DMS153 treated with DMSO at 0.1 percent for 48 hours (cell line): ENCODE measurements at regions not wholly inside any gene's neighbourhood (a gene's known extent, or its start where the extent isn't known, plus 50 kb on each side); places are given as distances from the start of the nearest gene placed in this dataset.
"Not testable (repeated sequence)": the region's sequence is repeated elsewhere in the genome, so short reads cannot be mapped to it uniquely, and the experiment has no call there.

ENCODE experiments used
- DNase-seq: peaks from one replicate; lab custom pipeline; 2025; ENCODE audit not compliant: unreplicated experiment; lab: John Stamatoyannopoulos, UW

DNA sequence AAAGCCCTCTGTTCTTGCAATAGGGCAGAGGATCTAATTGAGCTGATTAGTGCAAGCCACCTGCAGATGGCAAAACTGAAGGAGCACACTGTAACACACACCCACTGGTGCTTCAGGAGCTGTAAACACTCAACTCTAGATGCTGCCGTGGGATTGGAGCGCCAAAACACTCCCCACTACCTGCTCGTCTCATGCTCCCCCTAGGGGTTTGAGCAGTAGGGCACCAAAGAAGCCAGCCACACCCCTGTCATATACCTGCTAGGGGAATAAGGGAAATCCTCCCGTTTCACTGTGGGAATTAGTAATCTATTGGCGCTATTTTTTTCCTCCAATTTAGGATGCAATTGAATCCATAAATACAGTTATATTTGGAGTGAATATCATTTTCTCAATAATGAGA lies 360.2 kb downstream of the GLUD2 start:
- DNase-seq, result no peak

GRCh38 chrX:121431514-121431913 lies 384.1 kb downstream of the GLUD2 start:
- not testable (repeated sequence) for DNase-seq

DNA sequence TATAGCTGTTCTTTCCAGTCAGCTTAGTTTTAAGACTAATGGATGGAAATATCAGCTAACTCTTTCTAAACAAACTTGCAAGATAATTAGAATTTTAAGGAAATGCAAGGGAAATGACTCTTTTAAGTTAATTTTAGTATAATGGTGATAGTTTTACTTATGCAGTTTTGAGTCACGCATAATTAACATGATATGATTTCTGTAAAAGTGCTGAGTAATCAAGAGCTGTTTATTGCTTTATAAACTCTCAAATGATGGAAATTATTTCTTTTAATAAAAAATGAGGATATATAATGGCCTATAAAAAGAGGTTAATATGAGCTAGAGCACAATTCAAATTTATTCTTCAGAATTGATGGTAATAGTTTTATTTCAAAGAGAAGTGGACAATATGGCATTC lies 385.9 kb downstream of the GLUD2 start:
- DNase-seq, result no peak

DNA sequence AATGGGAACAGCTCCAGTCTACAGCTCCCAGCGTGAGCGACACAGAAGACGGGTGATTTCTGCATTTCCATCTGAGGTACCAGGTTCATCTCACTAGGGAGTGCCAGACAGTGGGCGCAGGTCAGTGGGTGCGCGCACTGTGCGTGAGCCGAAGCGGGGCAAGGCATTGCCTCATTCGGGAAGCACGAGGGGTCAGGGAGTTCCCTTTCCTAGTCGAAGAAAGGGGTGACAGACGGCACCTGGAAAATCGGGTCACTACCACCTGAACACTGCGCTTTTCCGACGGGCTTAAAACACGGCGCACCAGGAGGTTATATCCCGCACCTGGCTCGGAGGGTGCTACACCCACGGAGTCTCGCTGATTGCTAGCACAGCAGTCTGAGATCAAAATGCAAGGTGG lies 390.3 kb downstream of the GLUD2 start:
- not testable (repeated sequence) for DNase-seq

- no peak for DNase-seq
These were observed 408.5 kb downstream of the GLUD2 start for GRCh38 chrX:121455890-121456289.

DNA sequence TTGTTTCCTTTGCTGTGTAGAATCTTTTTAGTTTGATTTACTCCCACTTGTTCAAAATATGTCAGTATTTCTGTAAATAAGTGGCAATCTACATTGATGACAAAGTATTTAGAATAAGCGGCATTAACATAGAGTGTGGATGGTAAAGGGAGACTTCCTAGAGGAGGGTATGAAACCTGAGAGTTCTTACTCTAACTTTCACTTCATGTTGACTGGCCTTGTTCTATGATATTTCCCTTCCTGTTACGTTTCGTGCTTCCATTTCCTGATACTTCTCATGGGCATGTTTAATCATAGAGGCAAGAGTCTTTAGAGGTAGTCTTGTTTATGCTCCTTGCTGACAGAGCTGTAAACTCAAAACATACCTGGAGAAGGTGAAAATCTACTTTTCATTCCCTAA lies 408.9 kb downstream of the GLUD2 start:
- no peak for DNase-seq

- DNase-seq, result no peak
These were observed 409.7 kb downstream of the GLUD2 start for GRCh38 chrX:121457096-121457495.

DNA sequence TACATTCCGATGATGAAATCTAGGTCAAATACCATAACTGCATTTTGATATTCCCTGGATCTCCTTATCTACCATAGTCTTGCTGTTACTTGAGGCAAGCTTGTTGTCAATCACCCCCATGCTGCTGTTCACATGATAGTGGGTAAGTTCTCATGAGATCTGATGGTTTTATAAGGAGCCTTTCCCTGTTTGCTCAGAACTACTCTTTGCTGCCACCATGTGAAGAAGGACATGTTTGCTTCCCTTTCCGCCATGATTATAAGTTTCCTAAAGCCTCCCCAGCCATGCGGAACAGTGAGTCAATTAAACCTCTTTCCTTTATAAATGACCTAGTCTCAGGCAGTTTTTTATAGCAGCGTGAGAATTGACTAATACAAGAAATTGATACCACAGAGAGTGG lies 432.0 kb downstream of the GLUD2 start:
- no peak for DNase-seq

DNA sequence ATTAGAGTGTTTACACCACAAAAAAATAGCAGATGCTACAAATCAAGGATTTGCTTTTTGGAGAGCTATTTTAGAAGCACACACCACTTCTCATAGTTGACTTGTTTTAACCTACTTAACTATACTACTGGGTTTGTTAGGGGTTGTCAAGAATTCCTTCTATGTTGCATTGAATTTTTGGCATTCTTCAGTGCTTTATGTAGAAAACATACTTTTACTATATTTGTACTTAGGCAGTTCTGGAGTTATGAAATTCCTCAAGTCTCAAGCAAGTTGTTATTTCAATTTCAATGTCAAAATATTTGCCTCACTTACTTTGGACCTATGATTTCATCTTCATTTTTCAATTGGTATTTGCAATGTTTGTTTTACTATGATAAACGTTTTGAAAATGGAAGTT lies 449.6 kb downstream of the GLUD2 start:
- no peak for DNase-seq

GRCh38 chrX:121504153-121504552 lies 456.7 kb downstream of the GLUD2 start:
- DNase-seq, result no peak

DNA sequence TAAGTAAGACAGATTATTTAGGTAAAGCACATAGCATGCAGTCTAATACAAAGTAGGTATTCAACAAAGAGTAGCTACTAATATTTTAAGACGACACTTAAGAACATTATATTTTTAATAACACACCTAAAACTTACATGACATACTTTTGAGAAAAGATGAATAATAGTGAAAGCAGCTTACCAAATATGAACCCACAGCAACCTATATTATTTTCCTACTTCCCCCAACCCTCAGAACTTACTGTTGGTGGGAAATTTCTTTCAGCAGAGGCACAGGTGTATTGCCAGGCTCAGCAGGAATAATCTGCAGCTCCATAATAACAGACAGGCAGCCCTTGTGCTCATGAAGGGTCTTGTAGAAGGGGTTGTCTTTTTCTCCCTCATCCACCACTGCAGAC lies 498.9 kb downstream of the GLUD2 start:
- DNase-seq, result no peak

- no peak for DNase-seq
These were observed 511.5 kb downstream of the GLUD2 start for GRCh38 chrX:121558886-121559285.

DNA sequence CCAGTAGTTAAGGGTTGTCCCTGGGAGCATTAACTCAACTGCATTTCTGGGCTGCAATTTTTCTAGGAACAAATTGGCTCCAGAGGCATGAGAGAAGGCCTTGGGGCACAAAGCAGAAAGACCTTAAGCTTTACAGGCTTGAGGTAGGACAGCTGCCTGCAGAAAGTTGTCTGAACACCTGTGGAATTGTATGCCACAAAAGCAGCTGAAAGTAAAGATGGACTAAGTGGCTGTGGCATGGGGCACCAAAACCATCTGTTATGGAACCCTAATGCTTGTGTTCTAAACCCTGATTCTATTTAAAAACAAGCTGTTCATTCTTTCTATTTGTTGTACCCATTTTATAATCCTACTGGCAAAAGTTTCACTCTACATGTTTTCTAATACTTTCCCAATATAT lies 515.2 kb downstream of the GLUD2 start:
- no peak for DNase-seq

DNA sequence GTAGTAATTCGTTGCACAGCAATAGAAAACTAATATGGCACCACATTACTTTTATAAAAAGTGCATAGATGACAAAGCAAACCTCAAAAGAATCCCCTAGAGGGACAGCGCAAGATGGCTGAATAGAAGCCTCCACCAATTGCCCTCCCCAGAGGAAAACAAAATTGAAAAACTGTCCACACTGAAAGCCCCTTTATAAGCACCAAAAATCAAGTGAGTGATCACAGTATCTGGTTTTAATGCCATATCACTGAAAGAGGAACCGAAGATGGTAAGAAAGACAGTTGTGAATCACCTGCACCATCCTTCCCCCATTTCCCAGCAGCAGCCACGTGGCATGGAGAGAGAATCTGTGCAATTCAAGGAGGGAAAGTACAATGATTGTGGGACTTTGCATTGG lies 522.2 kb downstream of the GLUD2 start:
- no peak for DNase-seq

- DNase-seq, result no peak
These were observed 522.8 kb downstream of the GLUD2 start for GRCh38 chrX:121570072-121570841.

- DNase-seq, result no peak
These were observed 523.9 kb downstream of the GLUD2 start for GRCh38 chrX:121571333-121571732.

DNA sequence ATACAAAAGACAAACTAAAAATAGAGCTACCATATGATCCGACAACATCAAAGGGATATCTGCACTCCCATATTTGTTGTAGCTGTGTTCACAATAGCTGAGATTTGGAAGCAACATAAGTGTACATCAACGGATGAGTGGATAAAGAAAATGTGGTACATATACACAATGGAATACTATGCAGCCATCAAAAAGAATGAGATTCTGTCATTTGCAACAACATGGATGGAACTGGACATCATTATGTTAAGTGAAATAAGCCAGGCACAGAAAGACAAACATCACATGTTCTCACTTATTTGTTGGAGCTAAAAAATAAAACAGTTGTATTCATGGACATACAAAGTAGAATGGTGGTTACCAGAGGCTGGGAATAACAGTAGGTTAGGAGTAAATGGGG lies 527.0 kb downstream of the GLUD2 start:
- not testable (repeated sequence) for DNase-seq

GRCh38 chrX:121579016-121579760 lies 531.8 kb downstream of the GLUD2 start:
- peak; percentile 13 for DNase-seq

DNA sequence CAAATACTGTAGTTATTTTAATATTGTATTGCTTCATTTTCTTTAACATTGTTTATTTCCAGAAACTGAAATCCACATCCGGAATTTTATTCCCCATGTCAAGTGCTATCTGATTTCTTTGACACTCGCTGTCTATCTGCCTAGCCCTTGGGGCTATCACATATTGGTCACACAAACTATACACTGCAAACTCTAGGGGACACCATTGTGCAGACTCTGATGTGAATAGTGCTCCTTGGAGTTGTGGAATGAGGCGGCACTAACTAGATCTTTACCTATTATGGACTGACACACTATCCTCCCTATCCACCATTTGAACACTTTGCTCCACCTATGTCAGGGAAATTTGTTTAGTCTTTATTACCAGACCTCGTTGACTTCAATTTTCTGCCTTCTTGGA lies 534.5 kb downstream of the GLUD2 start:
- peak; percentile 5 for DNase-seq

- DNase-seq, result no peak
These were observed 538.2 kb downstream of the GLUD2 start for GRCh38 chrX:121585626-121586025.

DNA sequence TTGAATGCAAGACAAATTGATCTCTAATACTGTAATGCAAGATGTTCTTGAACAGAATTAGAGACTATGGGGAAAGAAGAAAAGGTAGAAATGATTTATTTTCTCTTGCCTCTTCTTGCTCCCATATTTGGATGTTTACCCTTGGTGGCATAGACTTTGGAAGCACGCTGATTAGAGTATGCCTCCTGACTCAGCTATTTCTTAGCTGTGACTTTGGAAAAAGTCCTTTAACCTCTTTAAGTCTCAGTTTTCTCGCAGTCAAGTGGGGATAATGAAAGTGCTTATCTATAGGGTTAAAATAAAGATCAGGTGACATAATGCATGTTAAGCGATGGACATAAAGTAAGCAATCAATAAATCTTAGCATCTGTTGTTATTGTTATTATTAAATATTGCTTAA lies 545.5 kb downstream of the GLUD2 start:
- DNase-seq, result no peak

DNA sequence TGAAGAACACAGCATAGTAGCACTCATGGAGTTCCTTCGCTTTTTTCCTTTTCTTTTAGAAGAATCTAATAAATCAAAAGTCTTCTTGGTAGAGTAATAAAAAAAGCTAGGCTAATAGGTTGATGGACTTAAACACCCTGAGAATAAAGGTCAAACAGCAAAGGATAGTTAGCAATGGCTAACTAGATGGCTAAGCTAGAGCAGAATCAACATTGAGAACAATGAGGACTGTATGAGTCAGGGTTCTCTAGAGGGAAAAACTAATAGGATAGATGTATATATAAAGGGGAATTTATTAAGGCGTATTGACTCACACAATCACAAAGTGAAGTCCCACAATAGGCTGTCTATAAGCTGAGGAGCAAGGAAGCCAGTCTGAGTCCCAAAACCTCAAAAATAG lies 550.9 kb downstream of the GLUD2 start:
- DNase-seq, result peak; percentile 64

GRCh38 chrX:121635141-121635540 lies 587.7 kb downstream of the GLUD2 start:
- no peak for DNase-seq
